Skin epidermis (tissue), 12 donors: ENCODE measurements at regions not wholly inside any gene's neighbourhood (a gene's known extent, or its start where the extent isn't known, plus 50 kb on each side); places are given as distances from the start of the nearest gene placed in this dataset.
"Not testable (repeated sequence)": the region's sequence is repeated elsewhere in the genome, so short reads cannot be mapped to it uniquely, and the experiment has no call there.

Experiments
- H3K27ac ChIP-seq, 21 experiments: fragments of 200-600 bp; sonication (generic) in 11 of 21; one replicate each; pipeline ENCODE4 v1.5.0; 2020; ENCODE audit warnings: mild to moderate bottlenecking in 3 of 21, inconsistent platforms in 2 of 21, moderate library complexity in 2 of 21
- H3K4me3 ChIP-seq, 7 experiments: fragments of 200-600 bp; sonication (generic) in 2 of 7; one replicate each; pipeline ENCODE4 v1.5.0; 2020; ENCODE audit warnings: inconsistent platforms in 2 of 7, mild to moderate bottlenecking in 2 of 7, moderate library complexity in 1 of 7

DNA sequence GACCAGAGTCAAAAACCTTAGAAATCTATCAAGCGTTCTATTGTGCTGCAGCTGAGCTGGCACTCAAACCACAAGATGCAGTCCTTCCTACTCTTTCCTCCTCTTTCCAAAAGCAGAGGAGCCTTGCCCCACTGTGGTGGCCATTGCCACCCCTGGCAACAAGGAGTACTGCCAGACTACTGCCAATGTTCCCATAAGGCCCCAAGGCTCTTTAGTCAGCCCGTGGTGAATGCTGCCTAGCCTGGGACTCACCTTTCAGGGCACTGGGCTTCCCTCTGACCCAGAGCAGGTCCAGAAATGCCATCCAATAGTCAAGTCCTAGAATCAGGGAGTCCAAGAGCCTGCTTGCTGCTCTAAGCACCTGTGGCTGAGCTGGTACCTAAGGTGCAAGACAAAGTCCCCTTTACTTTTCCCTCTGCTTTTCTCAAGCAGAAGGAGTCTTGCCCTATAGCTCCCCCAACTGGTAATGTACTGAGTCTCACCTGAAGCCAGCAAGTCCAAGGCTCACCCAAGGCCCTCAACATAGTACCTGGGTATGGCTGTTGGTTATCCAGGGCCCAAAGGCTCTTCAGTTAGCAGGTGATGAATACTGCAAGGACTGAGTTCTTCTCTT, 219.4 kb downstream of the ATPSCKMT start:
- Histone ChIP-seq H3K4me3 (no peak overlapping the region), H3K27ac (no peak overlapping the region)

DNA sequence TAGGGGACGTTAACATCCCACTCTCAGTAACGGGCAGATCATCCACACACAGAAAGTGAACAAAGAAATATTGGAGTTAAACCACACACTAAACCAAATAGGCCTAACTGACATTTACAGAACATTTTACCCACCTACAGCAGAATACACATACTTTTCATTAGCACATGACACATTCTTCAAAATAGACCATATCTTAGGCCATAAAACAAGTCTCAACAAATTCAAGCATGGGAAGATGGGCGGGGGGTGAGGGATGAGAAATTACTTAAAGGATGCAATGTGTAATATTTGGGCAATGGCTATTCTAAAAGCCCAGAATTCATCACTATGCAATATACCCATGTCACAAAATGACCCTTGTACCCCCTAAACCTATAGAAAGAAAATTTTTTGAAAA, 226.2 kb downstream of the ATPSCKMT start:
- no peak overlapping the region for H3K27ac ChIP-seq
- no peak overlapping the region for H3K4me3 ChIP-seq

DNA sequence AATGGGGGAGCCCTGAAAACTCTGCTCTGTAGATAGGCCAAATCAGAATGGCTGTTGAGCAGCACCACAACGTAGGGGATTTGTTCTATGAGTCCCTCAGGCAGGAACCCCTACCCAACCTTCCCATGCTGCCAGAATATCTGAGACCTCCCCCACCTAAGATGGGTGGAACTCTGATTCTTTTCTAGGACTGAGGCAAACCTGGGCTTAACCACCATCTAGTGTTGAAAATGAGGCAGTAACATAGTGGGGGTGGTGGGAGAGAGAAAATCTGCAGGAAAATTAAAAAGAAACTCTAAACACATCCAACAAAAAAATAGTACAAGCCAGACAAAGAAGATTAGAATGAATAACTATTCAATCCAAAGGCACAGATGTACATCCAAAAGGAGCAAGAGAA, 228.4 kb downstream of the ATPSCKMT start:
- Histone ChIP-seq H3K4me3 (no peak overlapping the region), H3K27ac (no peak overlapping the region)

DNA sequence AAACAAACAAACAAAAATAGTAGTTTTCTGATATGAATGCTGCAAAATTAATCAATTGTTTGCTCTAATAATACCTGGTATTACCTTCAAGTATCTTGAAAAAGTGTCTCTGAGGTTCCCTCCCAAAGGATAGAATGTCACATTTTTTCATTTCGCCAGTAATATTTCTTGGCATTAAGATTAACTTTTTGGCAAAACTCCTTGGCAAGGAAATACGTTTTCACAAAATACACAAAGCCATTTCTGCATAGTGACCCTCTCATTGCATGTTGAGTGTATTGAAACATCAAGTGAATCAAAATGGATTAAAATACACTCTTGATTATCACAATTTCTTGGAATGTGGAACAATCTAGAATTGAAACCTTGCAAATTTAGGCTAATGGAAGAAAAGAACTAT, 230.5 kb downstream of the ATPSCKMT start:
- H3K4me3 ChIP-seq, result no peak overlapping the region
- H3K27ac ChIP-seq, result no peak overlapping the region

- no peak overlapping the region for H3K4me3 ChIP-seq
- H3K27ac ChIP-seq, result no peak overlapping the region
These were observed 231.3 kb downstream of the ATPSCKMT start for GRCh38 chr5:10018201-10019069.

- Histone ChIP-seq H3K4me3 (no peak overlapping the region), H3K27ac (no peak overlapping the region)
These were observed 231.9 kb downstream of the ATPSCKMT start for GRCh38 chr5:10017786-10018185.

DNA sequence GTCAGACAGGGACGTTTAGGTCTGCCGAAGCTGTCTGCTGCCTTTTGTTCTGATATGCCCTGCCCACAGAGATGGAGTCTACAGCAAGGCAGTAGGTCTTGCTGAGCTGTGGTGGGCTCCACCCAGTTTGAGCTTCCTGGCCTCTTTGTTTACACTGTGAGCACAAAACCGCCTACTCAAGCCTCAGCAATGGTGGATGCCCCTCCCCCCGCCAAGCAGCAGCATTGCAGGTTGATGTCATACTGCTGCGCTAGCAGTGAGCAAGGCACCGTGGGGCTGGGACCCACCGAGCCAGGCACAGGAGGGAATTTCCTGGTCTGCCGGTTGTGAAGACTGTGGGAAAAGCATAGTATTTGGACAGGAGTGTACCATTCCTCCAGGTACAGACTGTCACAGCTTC, 233.1 kb downstream of the ATPSCKMT start:
- not testable (repeated sequence) for H3K4me3 ChIP-seq, H3K27ac ChIP-seq

DNA sequence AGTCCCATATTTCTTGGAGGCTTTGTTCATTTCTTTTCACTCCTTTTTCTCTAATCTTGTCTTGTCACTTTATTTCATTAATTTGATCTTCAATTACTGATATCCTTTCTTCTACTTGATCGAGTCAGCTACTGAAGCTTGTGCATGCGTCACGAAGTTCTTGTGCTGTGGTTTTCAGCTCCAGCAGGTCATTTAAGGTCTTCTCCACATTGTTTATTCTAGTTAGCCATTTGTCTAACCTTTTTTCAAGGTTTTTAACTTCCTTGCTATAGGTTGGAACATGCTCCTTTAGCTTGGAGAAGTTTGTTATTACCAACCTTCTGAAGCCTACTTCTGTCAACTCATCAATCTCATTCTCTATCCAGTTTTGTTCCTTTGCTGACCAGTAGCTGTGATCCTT, 234.0 kb downstream of the ATPSCKMT start:
- H3K27ac ChIP-seq, H3K4me3 ChIP-seq: not testable (repeated sequence)

GRCh38 chr5:10009802-10010201, 239.9 kb downstream of the ATPSCKMT start:
- Histone ChIP-seq H3K27ac (no peak overlapping the region), H3K4me3 (no peak overlapping the region)

DNA sequence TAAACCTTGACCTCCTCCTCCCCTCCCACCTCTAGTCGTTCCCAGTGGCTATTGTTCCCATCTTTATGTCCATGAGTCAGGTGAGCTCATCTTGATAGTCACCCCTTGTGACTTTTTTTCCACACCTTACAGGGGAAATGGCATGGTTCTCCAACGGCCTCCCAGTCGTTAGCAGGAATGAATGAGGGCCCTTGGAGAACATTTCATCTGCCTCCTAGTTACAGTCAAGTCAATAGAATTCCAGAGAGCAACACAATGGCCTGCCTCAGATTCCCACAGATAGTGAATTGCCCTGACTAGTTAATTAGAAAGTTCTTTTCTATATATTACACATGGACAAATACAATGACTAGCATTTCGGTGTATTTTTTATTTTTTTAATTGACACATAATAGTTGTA, 262.6 kb downstream of the ATPSCKMT start:
- no peak overlapping the region for H3K4me3 ChIP-seq
- H3K27ac ChIP-seq, result no peak overlapping the region

GRCh38 chr5:9977070-9977469, 272.6 kb downstream of the ATPSCKMT start:
- H3K4me3 ChIP-seq, result no peak overlapping the region
- no peak overlapping the region for H3K27ac ChIP-seq

- H3K27ac ChIP-seq, result no peak overlapping the region
These were observed 273.1 kb downstream of the ATPSCKMT start for GRCh38 chr5:9976621-9977020.

DNA sequence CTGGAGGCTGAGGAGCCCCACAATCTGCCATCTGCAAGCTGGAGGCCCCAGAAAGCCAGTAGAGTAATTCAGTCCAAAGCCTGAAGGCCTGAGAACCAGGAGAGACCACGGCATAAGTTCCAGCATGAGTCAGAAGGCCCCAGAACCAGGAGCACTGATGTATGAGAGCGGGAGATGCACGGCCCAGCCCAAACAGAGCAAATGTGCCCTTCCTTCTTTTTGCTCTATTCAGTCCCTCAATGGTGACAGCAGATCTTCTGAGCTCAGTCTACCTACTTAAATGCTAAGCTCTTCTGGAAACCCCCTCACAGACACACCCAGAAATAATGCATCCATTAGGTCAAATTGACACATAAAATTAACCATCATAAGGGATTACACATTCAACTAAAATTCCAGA, 277.6 kb downstream of the ATPSCKMT start:
- no peak overlapping the region for H3K27ac ChIP-seq

More at GRCh38 chr5:9976621-9977020, 273.1 kb downstream of the ATPSCKMT start:
- no peak overlapping the region for H3K4me3 ChIP-seq

DNA sequence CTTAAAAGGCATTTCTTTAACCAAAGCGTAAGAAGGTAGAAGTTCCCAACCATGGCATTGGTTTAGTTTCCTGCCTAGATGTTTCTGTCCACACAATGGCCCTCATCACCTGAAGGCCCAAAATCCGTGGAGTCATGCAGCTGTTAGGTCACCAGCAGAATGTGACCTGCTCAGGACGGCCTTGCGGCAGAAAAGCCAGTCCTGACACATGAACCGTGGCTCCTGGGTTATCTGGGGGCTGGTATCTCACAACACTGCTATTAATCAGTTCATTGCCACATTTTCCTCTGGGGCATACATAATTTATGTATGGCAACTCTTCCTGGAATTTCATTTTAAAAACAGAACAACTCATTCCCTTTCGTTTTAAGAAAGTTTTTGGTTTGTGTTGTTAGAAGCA, 278.4 kb downstream of the ATPSCKMT start:
- no peak overlapping the region for H3K27ac ChIP-seq
- no peak overlapping the region for H3K4me3 ChIP-seq

More for the DNA sequence above, 277.6 kb downstream of the ATPSCKMT start:
- H3K4me3 ChIP-seq, result no peak overlapping the region

GRCh38 chr5:9958914-9959313, 290.8 kb downstream of the ATPSCKMT start:
- Histone ChIP-seq H3K27ac (no peak overlapping the region), H3K4me3 (no peak overlapping the region)

- no peak overlapping the region for H3K27ac ChIP-seq
- no peak overlapping the region for H3K4me3 ChIP-seq
These were observed 292.5 kb downstream of the ATPSCKMT start for GRCh38 chr5:9957214-9957613.

DNA sequence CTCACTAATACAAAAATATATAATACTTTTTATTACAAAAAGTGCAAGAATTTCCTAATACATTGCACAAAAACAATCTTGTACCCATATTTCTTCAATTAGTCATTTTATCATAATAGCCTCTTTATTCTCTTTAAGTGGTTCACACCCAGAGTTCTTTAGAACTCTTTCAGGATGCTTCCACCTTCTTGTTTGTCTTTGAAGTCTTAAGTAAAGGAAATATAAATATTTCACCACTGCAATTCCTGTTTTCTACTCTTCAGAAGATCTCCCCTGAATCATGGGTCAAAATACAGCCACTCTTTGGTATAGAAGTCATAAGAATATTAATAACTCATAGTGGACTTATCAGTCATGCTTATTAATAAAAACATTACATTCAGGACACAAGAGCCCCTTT, 293.0 kb downstream of the ATPSCKMT start:
- Histone ChIP-seq H3K27ac (no peak overlapping the region), H3K4me3 (no peak overlapping the region)

GRCh38 chr5:9955586-9955985, 294.1 kb downstream of the ATPSCKMT start:
- Histone ChIP-seq H3K27ac (no peak overlapping the region), H3K4me3 (no peak overlapping the region)

DNA sequence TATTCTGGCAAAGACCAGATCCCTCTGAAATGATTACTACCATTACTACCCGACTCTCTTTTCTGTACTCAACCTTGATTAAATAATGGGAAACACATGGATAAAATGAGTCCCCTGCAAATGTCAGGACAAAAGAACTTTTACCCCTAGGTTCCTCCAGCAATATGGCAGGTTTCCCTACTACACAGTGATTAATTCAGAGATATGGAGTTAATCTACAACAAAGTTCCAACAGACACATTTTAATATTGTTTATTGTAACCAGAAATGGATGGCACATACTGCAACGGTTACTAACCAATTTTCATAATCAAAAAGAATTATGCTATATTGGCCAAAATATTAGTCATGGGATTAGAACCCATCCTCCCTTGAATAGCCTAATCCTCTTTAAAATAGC, 294.8 kb downstream of the ATPSCKMT start:
- Histone ChIP-seq H3K27ac (no peak overlapping the region), H3K4me3 (no peak overlapping the region)

DNA sequence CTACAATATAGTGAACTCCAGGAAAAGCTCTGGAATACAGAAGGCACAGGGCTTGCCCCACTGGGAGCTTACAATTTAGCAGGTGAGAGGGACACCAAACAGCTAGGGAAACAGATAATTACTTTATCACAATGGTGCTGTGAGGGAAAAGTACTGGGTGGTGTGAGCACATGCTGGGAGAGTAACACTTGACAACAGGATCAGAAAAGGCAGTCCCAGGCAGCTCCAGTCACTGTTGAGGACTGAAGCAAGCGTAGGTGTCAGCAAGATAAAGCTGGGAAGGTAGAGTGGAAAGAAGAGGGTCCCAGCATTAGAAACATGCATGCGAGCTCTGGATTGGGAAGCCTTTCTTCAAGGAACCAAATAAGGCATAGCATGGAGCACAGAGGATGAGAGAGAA, 296.0 kb downstream of the ATPSCKMT start:
- H3K4me3 ChIP-seq, result no peak overlapping the region

DNA sequence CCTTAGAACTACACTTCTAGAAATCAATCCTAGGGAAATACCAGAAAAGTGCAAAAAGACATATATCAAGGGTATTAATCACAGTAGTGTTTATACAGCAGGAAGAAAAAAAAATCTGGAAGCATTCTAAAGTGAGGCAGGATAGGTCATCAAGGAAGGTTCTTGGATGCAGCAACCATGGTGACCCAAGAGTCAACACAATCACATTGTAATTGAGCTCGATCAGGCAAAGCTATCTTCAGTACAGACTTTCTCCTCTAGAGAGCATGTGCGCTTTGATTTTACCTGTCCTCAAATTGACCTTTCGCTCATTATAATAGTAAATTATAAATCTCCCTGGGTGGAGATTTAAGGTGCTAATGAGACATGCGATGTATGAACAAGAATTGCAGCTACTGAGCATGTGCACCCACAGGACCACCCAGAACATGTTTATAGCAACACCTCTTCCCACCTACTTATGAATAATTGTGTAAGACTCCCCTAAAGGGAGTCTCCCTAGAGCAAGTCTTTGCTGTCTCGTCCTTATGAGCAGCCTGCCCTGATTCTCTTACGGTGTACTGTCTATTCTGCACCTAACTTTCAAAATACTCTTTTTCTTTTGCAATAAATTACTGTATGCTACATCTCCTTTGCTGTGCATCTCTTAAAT, 297.7 kb downstream of the ATPSCKMT start:
- H3K4me3 ChIP-seq, result no peak overlapping the region
- H3K27ac ChIP-seq, result no peak overlapping the region

More for the DNA sequence above, 296.0 kb downstream of the ATPSCKMT start:
- no peak overlapping the region for H3K27ac ChIP-seq
